Mucosa of rectum (tissue), 2 donors: ENCODE measurements at regions not wholly inside any gene's neighbourhood (a gene's known extent, or its start where the extent isn't known, plus 50 kb on each side); places are given as distances from the start of the nearest gene placed in this dataset.
"Not testable (repeated sequence)": the region's sequence is repeated elsewhere in the genome, so short reads cannot be mapped to it uniquely, and the experiment has no call there.

Source experiments
- H3K27ac ChIP-seq, 2 donors: one replicate each; pipeline ENCODE4 v1.7.0; 2013; ENCODE audit warnings: inconsistent platforms in 2 of 2, low read depth in 2 of 2, low read length in 2 of 2
- H3K27me3 ChIP-seq, 2 donors: one replicate each; pipeline ENCODE4 v1.7.0; 2013; ENCODE audit warnings: low read length in 2 of 2; ENCODE audit not compliant: control insufficient read depth in 2 of 2, insufficient read depth in 2 of 2
- H3K36me3 ChIP-seq, 2 donors: one replicate each; pipeline ENCODE4 v1.7.0; 2013; ENCODE audit warnings: low read length in 2 of 2; ENCODE audit not compliant: control insufficient read depth in 2 of 2, insufficient read depth in 2 of 2
- H3K4me1 ChIP-seq, 2 donors: one replicate each; pipeline ENCODE4 v1.7.0; 2013; ENCODE audit warnings: low read length in 2 of 2, mild to moderate bottlenecking in 1 of 2; ENCODE audit not compliant: control insufficient read depth in 2 of 2, insufficient read depth in 2 of 2
- H3K4me3 ChIP-seq, 2 donors: one replicate each; pipeline ENCODE4 v1.7.0; 2013; ENCODE audit warnings: low read length in 2 of 2
- H3K9ac ChIP-seq, 2 donors: one replicate each; pipeline ENCODE4 v1.7.0; 2013; ENCODE audit warnings: low read length in 2 of 2, low read depth in 1 of 2, mild to moderate bottlenecking in 1 of 2
- H3K9me3 ChIP-seq, 2 donors: one replicate each; pipeline ENCODE4 v1.7.0; 2013; ENCODE audit warnings: low read length in 2 of 2; ENCODE audit not compliant: control insufficient read depth in 2 of 2
- donor health status: healthy.
- donor health status: Normal muscosa, but diverticular disease.

GRCh38 chr3:197364410-197365071 lies 66.1 kb upstream of the DLG1 start:
- no peak overlapping the region for H3K27ac ChIP-seq
- H3K9me3 ChIP-seq = no peaks in the 10 kb centered on the region
- no peaks in the 10 kb centered on the region for H3K36me3 ChIP-seq
- H3K9ac ChIP-seq = no peak overlapping the region
- H3K4me1 ChIP-seq = peaks cover 0 to 3% of the 10 kb centered on the region in 2 donors
- peaks cover 0 to 2% of the 10 kb centered on the region in 2 donors for H3K27me3 ChIP-seq
- no peak overlapping the region for H3K4me3 ChIP-seq

- Histone ChIP-seq H3K27ac (peak overlapping the region in 1 of 2 donors; percentile 23), H3K4me1 (peaks cover 0 to 3% of the 10 kb centered on the region in 2 donors), H3K36me3 (no peaks in the 10 kb centered on the region), H3K27me3 (peaks cover 0 to 2% of the 10 kb centered on the region in 2 donors), H3K9me3 (no peaks in the 10 kb centered on the region), H3K4me3 (no peak overlapping the region), H3K9ac (no peak overlapping the region)
These were observed 65.4 kb upstream of the DLG1 start for GRCh38 chr3:197363553-197364409.

GRCh38 chr3:197362081-197362480 lies 63.7 kb upstream of the DLG1 start:
- Histone ChIP-seq H3K27ac (no peak overlapping the region), H3K4me1 (peaks cover 0 to 3% of the 10 kb centered on the region in 2 donors), H3K9me3 (no peaks in the 10 kb centered on the region), H3K27me3 (peaks cover 0 to 2% of the 10 kb centered on the region in 2 donors), H3K36me3 (no peaks in the 10 kb centered on the region), H3K4me3 (no peak overlapping the region), H3K9ac (no peak overlapping the region)

GRCh38 chr3:197360095-197360494 lies 61.7 kb upstream of the DLG1 start:
- not testable (repeated sequence) for H3K27me3 ChIP-seq, H3K4me1 ChIP-seq, H3K9me3 ChIP-seq, H3K4me3 ChIP-seq, H3K27ac ChIP-seq, H3K36me3 ChIP-seq, H3K9ac ChIP-seq

DNA sequence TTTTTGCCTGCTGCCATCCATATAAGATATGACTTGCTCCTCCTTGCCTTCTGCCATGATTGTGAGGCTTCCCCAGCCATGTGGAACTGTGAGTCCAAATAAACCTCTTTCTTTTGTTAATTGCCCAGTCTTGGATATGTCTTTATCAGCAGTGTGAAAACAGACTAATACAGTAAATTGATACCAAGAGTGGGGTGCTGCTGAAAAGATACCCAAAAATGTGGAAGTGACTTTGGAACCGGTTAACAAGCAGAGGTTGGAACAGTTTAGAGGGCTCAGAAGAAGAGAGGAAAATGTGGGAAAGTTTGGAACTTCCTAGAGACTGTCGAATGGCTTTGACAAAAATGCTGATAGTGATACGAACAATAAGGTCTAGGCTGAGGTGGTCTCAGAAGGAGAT lies 61.1 kb upstream of the DLG1 start:
- H3K9me3 ChIP-seq, H3K9ac ChIP-seq, H3K4me3 ChIP-seq, H3K4me1 ChIP-seq, H3K27ac ChIP-seq, H3K27me3 ChIP-seq, H3K36me3 ChIP-seq: not testable (repeated sequence)

DNA sequence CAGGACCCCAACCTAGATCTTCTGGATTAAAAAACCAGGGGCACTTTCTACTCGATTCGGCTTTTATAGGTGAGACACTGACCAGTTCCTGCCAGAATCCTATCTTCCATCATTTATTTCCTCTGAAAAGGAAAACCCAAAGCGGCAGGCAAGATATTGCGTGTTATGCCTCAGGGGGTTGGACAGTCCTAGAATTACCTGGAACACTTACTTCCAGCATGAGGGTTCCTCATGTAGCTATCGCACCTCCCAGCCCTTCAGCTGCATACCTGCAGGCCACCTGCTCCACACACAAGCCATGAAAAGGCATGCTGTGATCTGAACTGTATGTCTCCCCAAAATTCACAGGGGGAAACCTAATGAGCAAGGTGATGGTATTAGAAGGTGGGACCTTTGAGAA lies 58.3 kb upstream of the DLG1 start:
- Histone ChIP-seq H3K9me3 (no peaks in the 10 kb centered on the region), H3K27ac (no peak overlapping the region), H3K9ac (no peak overlapping the region), H3K36me3 (no peaks in the 10 kb centered on the region), H3K27me3 (no peaks in the 10 kb centered on the region), H3K4me1 (peaks cover 0 to 4% of the 10 kb centered on the region in 2 donors), H3K4me3 (peak overlapping the region in 1 of 2 donors; percentile 2)

DNA sequence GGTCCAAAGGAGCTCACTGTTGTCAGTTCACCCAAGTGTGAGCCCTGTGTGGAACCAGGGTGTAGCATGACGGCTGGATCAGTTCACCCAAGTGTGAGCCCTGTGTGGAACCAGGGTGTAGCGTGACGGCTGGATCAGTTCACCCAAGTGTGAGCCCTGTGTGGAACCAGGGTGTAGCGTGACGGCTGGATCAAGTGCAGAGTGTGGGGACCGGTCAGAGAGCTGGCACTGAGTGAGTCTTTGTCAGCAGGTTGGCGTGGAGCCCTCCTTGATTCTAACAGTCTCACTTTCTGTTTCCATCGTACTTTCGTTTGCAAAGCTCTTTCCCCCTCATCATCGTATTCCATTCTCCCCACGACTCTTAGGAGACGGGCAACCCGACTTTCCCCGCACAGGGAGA lies 57.9 kb upstream of the DLG1 start:
- no peaks in the 10 kb centered on the region for H3K27me3 ChIP-seq
- H3K27ac ChIP-seq = no peak overlapping the region
- no peak overlapping the region for H3K9ac ChIP-seq
- H3K9me3 ChIP-seq = no peaks in the 10 kb centered on the region
- H3K4me1 ChIP-seq = peaks cover 0 to 4% of the 10 kb centered on the region in 2 donors
- H3K4me3 ChIP-seq = peak overlapping the region in 1 of 2 donors; percentile 2
- no peaks in the 10 kb centered on the region for H3K36me3 ChIP-seq

DNA sequence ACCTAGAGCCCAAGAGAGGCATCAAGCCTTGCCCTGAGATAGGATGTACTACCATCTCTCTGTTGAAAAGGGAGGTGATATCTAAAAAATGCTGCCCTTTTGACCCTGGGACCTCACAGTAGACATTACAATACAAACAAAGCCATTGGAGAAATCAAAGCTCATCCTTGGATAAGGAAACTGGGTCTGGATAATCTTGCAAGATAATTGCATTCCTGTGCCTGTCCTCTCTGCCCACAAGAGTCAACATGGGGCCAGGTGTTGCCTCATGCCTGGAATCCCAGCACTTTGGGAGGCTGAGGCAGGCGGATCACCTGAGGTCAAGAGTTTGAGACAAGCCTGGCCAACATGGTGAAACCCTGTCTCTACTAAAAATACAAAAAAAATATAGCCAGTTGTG lies 57.3 kb upstream of the DLG1 start:
- no peaks in the 10 kb centered on the region for H3K27me3 ChIP-seq
- no peaks in the 10 kb centered on the region for H3K9me3 ChIP-seq
- H3K9ac ChIP-seq = no peak overlapping the region
- H3K4me3 ChIP-seq = no peak overlapping the region
- H3K4me1 ChIP-seq = peaks cover 0 to 4% of the 10 kb centered on the region in 2 donors
- no peaks in the 10 kb centered on the region for H3K36me3 ChIP-seq
- H3K27ac ChIP-seq = no peak overlapping the region

GRCh38 chr3:197354568-197355001 lies 56.2 kb upstream of the DLG1 start:
- Histone ChIP-seq H3K9ac (no peak overlapping the region), H3K27ac (peak overlapping the region; percentile 23 to 44), H3K27me3 (no peaks in the 10 kb centered on the region), H3K4me3 (peak overlapping the region; percentile 2 to 50), H3K36me3 (no peaks in the 10 kb centered on the region), H3K9me3 (no peaks in the 10 kb centered on the region), H3K4me1 (peaks cover 0 to 4% of the 10 kb centered on the region in 2 donors)

DNA sequence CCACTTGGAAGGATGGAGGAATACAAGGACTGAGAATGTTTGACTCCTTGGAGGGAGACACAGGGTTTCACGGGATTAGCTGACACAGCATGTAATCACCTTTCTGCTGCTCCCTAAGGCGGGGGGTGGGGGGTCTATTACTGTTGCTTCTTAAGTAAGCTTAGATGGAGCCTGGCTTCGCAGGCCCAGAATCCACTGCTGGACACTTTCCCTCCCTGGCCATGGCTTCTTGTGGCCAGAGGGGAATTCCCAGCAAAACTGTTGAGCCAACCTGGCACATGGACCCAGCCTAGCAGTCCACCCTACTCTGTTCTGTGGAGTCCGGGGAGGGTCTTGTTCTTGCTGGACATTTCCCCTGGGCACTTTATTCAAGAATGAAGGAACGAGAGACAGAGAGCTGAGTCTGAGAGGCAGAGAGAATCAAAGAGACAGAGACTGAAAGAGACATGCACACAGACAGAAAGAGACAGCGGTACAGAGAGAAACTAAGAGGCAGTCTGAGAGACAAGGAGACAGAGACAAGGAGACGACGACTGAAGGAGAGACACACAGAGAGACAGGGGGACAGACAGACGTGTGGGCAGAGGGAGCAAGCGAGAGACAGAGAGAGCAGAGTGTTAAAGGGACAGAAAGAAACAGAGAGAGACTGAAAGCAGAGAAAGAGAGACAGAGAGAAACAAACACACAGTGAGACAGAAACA lies 55.6 kb upstream of the DLG1 start:
- Histone ChIP-seq H3K27me3 (no peaks in the 10 kb centered on the region), H3K9me3 (no peaks in the 10 kb centered on the region), H3K4me1 (peaks cover 0 to 4% of the 10 kb centered on the region in 2 donors), H3K36me3 (no peaks in the 10 kb centered on the region), H3K27ac (peak overlapping the region; percentile 23 to 44), H3K9ac (peak overlapping the region in 1 of 2 donors; percentile 17), H3K4me3 (peak overlapping the region; percentile 2 to 50)
